ENCODE measurements at regions not wholly inside any gene's neighbourhood (a gene's known extent, or its start where the extent isn't known, plus 50 kb on each side); places are given as distances from the start of the nearest gene placed in this dataset.
"Not testable (repeated sequence)": the region's sequence is repeated elsewhere in the genome, so short reads cannot be mapped to it uniquely, and the experiment has no call there.

GRCh38 chr18:77421546-77421945 lies 171.9 kb downstream of the GALR1 start:
- not testable (repeated sequence) for TF ChIP-seq ZNF8 (CRISPR knock-in tag; IDR thresholded peaks at IDR 0.05); ZC3H10 (CRISPR knock-in tag; IDR thresholded peaks at IDR 0.05); ARNTL (CRISPR knock-in tag; IDR thresholded peaks at IDR 0.05; ENCODE audit: borderline replicate concordance, low read depth); CSDC2 (CRISPR knock-in tag; IDR thresholded peaks at IDR 0.05); ZFP30 (CRISPR knock-in tag; IDR thresholded peaks at IDR 0.05); ZNF70 (CRISPR knock-in tag; IDR thresholded peaks at IDR 0.05); ZFP3 (CRISPR knock-in tag; IDR thresholded peaks at IDR 0.05); ESRRG (CRISPR knock-in tag; IDR thresholded peaks at IDR 0.05); CREB5 (CRISPR knock-in tag; IDR thresholded peaks at IDR 0.05; ENCODE audit: low read depth); TSHZ2 (CRISPR knock-in tag; IDR thresholded peaks at IDR 0.05)
